Ishikawa (cell line): ENCODE measurements at regions not wholly inside any gene's neighbourhood (a gene's known extent, or its start where the extent isn't known, plus 50 kb on each side); places are given as distances from the start of the nearest gene placed in this dataset.

Source experiments
- CEBPB ChIP-seq: IDR thresholded peaks from 2 replicates; pipeline ENCODE4 v1.6.1; 2012
- CREB1 ChIP-seq: IDR thresholded peaks from 2 replicates; pipeline ENCODE4 v1.6.1; 2012; ENCODE audit warnings: low read depth
- EGR1 ChIP-seq: IDR thresholded peaks from 2 replicates; pipeline ENCODE4 v1.6.1; 2012
- EP300 ChIP-seq: IDR thresholded peaks from 2 replicates; pipeline ENCODE4 v1.6.1; 2012; ENCODE audit warnings: borderline replicate concordance
- FOXM1 ChIP-seq: IDR thresholded peaks from 2 replicates; pipeline ENCODE4 v1.6.1; 2012; ENCODE audit warnings: low read depth, borderline replicate concordance
- NFIC ChIP-seq: IDR thresholded peaks from 2 replicates; pipeline ENCODE4 v1.6.1; 2012
- RAD21 ChIP-seq: IDR thresholded peaks from 2 replicates; pipeline ENCODE4 v1.6.1; 2012; ENCODE audit warnings: low read depth
- TAF1 ChIP-seq: IDR thresholded peaks from 2 replicates; pipeline ENCODE4 v1.6.1; 2012; ENCODE audit warnings: low read depth, mild to moderate bottlenecking
- TCF12 ChIP-seq: IDR thresholded peaks from 2 replicates; pipeline ENCODE4 v1.6.1; 2012; ENCODE audit warnings: low read depth
- TEAD4 ChIP-seq: IDR thresholded peaks from 2 replicates; pipeline ENCODE4 v1.6.1; 2012
- YY1 ChIP-seq: IDR thresholded peaks from 2 replicates; pipeline ENCODE4 v1.6.1; 2012; ENCODE audit warnings: low read depth
- ZBTB7A ChIP-seq: IDR thresholded peaks from 2 replicates; pipeline ENCODE4 v1.6.1; 2012; ENCODE audit warnings: low read depth
- TF ChIP-seq, protein P1 (sequence below): IDR thresholded peaks from 2 replicates; pipeline ENCODE4 v1.6.1; 2012; ENCODE audit warnings: low read depth, mild to moderate bottlenecking
- TF ChIP-seq, protein P2 (sequence below): IDR thresholded peaks from 2 replicates; pipeline ENCODE4 v1.6.1; 2012
- TF ChIP-seq, protein P3 (sequence below): IDR thresholded peaks from 2 replicates; pipeline ENCODE4 v1.6.1; 2012

DNA sequence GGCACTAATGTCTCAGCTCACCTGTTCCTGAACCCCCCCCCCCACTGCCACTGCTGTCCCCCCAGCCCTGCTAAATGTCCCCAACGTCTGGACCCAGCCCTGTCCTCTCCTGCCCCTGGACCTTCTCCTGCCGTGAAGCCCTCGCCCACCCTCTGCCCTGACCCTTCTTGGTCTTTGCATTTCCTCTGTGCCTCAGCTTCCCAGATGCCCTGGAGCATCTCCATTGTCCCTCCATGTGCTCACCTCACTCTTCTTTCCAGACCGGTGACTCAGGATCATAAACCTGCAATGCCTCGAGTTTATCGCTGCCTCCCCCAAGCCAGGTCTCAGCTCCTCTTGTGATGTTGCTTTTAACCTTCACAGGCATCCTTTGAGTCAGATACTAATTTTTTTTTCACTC, 416.4 kb downstream of the BRD1 start:
- TF ChIP-seq, protein P1, sequence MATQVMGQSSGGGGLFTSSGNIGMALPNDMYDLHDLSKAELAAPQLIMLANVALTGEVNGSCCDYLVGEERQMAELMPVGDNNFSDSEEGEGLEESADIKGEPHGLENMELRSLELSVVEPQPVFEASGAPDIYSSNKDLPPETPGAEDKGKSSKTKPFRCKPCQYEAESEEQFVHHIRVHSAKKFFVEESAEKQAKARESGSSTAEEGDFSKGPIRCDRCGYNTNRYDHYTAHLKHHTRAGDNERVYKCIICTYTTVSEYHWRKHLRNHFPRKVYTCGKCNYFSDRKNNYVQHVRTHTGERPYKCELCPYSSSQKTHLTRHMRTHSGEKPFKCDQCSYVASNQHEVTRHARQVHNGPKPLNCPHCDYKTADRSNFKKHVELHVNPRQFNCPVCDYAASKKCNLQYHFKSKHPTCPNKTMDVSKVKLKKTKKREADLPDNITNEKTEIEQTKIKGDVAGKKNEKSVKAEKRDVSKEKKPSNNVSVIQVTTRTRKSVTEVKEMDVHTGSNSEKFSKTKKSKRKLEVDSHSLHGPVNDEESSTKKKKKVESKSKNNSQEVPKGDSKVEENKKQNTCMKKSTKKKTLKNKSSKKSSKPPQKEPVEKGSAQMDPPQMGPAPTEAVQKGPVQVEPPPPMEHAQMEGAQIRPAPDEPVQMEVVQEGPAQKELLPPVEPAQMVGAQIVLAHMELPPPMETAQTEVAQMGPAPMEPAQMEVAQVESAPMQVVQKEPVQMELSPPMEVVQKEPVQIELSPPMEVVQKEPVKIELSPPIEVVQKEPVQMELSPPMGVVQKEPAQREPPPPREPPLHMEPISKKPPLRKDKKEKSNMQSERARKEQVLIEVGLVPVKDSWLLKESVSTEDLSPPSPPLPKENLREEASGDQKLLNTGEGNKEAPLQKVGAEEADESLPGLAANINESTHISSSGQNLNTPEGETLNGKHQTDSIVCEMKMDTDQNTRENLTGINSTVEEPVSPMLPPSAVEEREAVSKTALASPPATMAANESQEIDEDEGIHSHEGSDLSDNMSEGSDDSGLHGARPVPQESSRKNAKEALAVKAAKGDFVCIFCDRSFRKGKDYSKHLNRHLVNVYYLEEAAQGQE = no peak
- TF ChIP-seq YY1 = no peak
- TF ChIP-seq TEAD4 = no peak
- no peak for TF ChIP-seq NFIC
- TF ChIP-seq CEBPB = no peak
- TF ChIP-seq, protein P2, sequence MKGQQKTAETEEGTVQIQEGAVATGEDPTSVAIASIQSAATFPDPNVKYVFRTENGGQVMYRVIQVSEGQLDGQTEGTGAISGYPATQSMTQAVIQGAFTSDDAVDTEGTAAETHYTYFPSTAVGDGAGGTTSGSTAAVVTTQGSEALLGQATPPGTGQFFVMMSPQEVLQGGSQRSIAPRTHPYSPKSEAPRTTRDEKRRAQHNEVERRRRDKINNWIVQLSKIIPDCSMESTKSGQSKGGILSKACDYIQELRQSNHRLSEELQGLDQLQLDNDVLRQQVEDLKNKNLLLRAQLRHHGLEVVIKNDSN = no peak
- no peak for TF ChIP-seq TAF1
- TF ChIP-seq RAD21 = no peak
- TF ChIP-seq CREB1 = no peak
- TF ChIP-seq TCF12 = no peak
- no peak for TF ChIP-seq EGR1

DNA sequence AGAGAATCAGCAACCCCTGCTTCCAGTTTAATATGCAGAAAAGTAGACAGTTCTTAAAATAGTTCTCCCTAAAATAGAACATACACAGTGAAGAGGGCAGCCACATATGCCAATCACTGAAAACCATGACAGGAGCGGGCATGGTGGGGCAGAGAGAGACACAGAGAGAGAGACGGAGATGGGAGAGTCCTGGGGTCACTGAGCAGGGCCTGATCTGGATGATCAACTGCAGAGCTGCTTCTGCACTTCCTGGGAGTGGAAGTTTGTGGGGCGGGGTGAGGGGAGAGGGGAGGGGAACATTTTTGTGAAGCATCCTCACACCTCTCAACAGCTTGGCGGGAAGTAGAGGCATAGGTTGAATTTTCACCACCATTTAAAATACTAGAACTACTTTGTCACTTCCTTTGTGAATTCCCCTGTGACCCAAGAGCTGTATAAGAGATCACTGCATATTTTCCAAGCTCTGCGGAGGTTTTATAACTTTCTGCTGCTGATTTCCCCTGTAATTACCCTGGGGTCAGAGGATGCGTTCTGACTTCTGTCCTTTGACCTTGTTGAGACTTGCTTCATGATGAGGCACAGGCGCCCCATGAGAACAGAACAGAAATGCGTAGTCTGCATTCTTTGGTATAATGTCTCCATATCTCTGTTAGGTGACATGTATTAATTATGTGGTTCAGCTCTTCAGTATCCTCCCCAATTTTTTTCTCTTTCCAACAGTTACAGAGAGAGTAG, 419.4 kb downstream of the BRD1 start:
- TF ChIP-seq ZBTB7A = no peak
- TF ChIP-seq TAF1 = no peak
- no peak for TF ChIP-seq YY1
- TF ChIP-seq, protein P3, sequence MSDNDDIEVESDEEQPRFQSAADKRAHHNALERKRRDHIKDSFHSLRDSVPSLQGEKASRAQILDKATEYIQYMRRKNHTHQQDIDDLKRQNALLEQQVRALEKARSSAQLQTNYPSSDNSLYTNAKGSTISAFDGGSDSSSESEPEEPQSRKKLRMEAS = no peak
- no peak for TF ChIP-seq TCF12
- no peak for TF ChIP-seq CEBPB
- TF ChIP-seq, protein P2 = no peak

DNA sequence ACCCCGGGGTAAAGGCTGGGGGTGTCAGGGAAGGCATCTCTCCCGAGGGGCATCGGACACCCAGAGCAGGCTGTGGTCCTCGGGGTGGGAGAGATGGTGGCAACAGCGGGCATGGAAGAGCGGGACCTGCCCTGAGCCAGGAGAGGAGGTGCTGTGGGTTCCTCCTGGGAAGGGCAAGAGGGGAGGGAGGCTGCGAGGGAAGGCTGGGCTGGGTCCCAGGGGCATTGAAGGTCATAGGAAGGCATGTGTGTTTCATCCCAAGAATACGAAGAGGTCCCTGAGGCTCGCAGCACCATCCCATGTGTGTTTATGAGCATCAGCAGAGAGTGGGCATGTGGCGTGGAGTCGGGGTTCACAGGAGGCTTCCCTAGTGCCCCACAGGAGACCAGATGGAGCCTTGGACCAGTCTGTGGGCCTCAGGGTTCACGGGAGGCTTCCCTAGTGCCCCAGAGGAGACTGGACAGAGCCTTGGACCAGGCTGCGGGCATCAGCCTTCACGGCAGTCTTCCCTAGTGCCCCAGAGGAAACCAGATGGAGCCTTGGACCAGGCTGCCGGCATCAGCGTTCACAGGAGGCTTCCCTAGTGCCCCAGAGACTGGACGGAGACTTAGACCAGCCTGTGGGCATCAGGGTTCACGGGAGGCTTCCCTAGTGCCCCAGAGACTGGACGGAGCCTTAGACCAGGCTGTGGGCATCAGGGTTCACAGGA, 420.6 kb downstream of the BRD1 start:
- TF ChIP-seq NFIC = no peak
- TF ChIP-seq ZBTB7A = no peak
- TF ChIP-seq EGR1 = no peak
- no peak for TF ChIP-seq TCF12
- TF ChIP-seq, protein P2 = no peak
- TF ChIP-seq, protein P3 = no peak
- TF ChIP-seq CEBPB = no peak
- TF ChIP-seq FOXM1 = no peak
- no peak for TF ChIP-seq CREB1

DNA sequence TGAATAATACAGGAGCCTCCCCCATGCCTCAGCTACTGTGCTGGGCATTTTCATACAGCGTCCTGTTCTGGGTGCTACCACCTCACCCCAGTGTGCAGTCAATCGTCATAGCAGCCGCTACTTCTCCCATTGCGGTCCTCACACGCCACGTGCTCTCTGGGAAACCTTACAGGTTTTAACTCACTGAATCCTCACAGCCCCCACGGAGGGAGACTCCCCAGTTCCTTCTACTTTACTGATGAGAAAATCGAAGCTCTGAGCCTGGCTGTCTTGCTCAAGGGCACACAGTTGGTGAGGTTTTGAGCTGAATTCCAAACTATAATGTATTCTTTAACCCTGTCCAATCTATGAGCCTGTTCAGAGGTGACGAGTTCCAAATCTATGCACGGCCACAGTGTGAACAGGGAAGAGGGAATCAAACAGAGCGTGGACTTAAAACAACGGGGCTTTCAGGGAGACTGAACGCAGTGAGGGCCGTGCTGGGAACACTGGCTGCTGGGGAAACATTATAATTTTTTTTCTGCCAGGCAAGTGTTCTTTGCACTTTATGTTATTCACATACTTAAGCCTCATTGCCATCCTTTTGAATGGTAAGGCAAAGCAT, 421.5 kb downstream of the BRD1 start:
- TF ChIP-seq TCF12 (no peak), CREB1 (no peak), CEBPB (no peak), RAD21 (no peak), YY1 (no peak), EGR1 (no peak), FOXM1 (no peak), TEAD4 (no peak), NFIC (no peak), TAF1 (no peak), EP300 (no peak), ZBTB7A (no peak)
- TF ChIP-seq, protein P3 = no peak
- TF ChIP-seq, protein P2 = no peak
- TF ChIP-seq, protein P1 = no peak
